ENCODE measurements at regions not wholly inside any gene's neighbourhood (a gene's known extent, or its start where the extent isn't known, plus 50 kb on each side); places are given as distances from the start of the nearest gene placed in this dataset.

DNA sequence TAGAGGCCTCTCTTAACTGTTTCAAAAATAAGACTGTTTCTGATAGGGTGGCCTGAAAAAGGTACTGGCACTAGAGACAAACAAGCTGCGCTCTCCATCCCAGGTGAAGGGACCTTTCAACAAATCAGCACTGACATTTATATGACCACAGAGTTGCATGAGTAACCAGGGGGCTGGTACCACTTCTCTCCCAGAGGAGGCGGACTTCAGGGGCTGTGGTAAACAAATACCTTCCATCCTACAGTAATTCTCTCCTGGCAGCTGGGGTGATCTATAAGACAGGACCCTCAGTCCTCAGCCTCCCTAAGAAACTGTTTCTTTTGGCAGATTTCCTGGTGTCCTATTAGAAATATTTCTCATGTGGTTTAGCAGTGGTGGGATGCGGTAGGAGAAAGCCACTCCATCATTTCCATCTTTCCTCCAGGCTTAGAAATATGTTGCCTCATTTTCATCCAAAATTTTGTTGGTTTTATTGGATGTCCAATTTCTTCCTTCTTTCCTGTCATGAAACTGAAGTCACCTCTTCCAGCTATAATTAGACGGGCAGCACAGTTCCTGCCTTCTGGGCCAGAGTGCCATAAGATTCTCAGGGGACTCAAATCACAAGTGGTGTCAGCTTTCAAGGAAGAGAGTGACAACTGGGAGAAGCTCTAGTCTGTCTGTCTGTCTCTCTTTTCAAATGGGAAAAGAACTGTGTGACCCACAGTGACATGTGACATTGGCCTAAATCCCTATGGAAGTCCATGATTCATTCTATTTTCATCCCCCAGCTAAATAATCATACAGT is 96.4 kb downstream of the CYRIA start:
- DNase-seq (ENCODE audit: low read depth): no peak
- no peak overlapping the region for H3K4me3 ChIP-seq (ENCODE audit: low read depth, low read length)
- TF ChIP-seq, protein P1, sequence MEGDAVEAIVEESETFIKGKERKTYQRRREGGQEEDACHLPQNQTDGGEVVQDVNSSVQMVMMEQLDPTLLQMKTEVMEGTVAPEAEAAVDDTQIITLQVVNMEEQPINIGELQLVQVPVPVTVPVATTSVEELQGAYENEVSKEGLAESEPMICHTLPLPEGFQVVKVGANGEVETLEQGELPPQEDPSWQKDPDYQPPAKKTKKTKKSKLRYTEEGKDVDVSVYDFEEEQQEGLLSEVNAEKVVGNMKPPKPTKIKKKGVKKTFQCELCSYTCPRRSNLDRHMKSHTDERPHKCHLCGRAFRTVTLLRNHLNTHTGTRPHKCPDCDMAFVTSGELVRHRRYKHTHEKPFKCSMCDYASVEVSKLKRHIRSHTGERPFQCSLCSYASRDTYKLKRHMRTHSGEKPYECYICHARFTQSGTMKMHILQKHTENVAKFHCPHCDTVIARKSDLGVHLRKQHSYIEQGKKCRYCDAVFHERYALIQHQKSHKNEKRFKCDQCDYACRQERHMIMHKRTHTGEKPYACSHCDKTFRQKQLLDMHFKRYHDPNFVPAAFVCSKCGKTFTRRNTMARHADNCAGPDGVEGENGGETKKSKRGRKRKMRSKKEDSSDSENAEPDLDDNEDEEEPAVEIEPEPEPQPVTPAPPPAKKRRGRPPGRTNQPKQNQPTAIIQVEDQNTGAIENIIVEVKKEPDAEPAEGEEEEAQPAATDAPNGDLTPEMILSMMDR (IDR thresholded peaks at IDR 0.05; ENCODE audit: low read depth, low read length, missing control alignments): no peak

DNA sequence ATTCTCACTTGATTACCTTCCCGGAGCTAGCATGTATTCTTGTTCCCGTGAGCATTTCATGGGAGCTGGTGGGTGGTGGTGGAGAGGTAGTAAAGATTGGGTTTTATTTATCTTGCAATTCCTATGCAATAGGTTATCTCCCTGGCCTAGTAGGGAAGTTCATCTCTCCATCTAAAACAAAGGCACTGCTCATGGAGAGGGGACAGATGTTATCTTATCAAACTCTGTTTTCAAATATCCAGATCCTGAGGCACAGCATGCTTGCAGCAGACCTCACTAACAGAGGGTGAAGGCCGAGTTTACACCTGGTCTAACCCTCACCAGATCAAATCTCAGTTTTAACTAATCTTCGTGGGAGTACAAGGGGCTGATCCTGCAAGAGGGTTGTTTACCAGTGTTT is 98.9 kb downstream of the CYRIA start:
- no peak overlapping the region for H3K4me3 ChIP-seq (ENCODE audit: low read depth, low read length)
- TF ChIP-seq, protein P1 (IDR thresholded peaks at IDR 0.05; ENCODE audit: low read depth, low read length, missing control alignments): no peak
- no peak for DNase-seq (ENCODE audit: low read depth)

DNA sequence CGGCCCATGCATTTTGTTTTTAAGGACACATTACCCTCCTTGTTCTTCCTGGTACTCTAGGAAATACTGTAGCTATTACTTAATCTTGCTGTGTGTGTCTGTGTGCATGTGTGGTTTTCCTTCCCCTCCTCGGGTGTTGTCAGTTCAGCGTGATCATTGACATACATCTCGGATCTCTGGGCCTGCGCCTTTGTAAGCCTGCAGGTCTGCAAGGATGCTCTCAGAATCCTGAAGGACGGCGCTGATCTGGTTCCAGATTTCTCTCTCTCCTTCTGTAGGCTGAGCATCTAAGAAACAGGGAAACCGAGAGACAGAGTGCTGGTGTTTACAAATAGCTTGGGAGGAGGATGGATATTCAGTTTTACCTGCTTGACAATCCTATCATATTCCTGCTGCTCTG is 100.2 kb downstream of the CYRIA start:
- H3K4me3 ChIP-seq (ENCODE audit: low read depth, low read length): no peak overlapping the region
- TF ChIP-seq, protein P1 (IDR thresholded peaks at IDR 0.05; ENCODE audit: low read depth, low read length, missing control alignments): no peak

DNA sequence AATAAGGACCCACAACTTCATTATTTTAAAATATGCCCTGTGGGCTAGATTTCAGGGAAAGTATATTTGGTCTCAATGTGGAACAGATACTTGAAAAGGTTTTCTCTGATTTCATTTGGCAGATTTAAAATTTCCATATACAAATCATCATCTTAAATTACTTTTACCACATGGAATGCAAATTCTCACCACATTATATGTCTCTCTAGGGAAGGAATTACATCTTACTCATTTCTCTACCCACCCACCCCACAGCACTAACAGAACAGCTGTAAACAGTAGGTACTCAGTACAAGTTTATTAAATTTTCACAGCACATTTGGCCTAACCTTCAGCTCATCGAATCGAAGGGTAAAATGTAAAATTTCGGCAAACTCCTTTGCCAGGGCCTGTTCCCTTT is 104.0 kb downstream of the CYRIA start:
- TF ChIP-seq, protein P1 (IDR thresholded peaks at IDR 0.05; ENCODE audit: low read depth, low read length, missing control alignments): no peak
- DNase-seq (ENCODE audit: low read depth): no peak
- no peak overlapping the region for H3K4me3 ChIP-seq (ENCODE audit: low read depth, low read length)

More for the DNA sequence above, 100.2 kb downstream of the CYRIA start:
- no peak for DNase-seq (ENCODE audit: low read depth)

DNA sequence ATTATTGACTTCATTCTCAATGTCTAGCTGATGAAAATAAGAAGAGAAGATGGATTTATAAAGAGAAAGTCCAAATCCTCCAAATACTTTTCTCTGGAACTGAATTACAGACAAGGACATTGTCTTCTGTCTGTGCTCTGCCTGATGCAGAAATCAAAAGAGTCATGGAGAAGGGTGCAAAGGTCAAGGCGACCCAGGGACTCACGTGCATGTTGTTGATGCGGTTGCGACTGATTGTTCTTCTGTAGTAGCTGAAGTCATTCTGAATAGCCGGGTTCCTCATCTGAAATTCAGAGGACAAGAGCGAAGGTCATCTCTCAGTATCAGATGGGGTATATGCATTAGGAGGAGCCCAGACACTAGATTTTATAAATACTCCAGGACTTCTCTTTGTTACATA is 104.4 kb downstream of the CYRIA start:
- no peak overlapping the region for H3K4me3 ChIP-seq (ENCODE audit: low read depth, low read length)
- TF ChIP-seq, protein P1 (IDR thresholded peaks at IDR 0.05; ENCODE audit: low read depth, low read length, missing control alignments): no peak
- DNase-seq (ENCODE audit: low read depth): no peak

DNA sequence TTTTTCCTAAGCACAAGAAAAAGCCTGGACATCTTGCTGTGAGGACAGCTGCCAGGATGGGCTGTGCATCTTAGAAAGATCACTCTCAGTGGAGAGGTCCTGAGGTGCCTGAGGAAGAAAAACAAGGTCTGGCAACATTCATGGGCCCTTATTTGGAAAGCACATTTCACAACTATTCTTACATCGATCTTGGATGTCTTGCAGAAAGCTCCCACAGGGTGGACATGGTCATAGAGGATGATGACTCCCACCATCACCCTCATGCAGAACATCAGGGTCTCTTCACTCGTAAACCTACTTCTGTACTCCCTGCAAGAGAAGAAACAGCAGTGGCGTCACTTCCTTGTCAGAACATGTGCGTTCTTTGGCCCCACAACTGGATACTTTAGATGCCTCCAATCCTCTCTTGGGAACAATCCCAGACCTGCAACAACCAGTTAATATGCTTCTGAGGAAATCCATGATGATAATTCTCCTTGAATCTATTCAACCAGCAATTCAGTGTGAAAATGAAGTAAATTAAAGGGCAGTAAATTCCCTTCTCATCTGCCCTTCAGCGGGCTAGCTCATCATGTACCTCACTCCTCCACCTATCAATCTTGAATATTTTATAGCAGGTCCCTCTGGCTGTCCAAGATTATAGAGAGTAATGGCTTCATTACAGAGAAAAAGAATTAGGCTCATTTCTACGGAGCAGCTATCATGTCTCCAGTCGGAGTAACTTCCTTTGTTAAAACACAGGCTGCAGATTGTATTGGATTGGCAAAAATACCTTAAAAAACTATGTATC is 106.2 kb downstream of the CYRIA start:
- DNase-seq (ENCODE audit: low read depth): no peak
- no peak overlapping the region for H3K4me3 ChIP-seq (ENCODE audit: low read depth, low read length)
- TF ChIP-seq, protein P1 (IDR thresholded peaks at IDR 0.05; ENCODE audit: low read depth, low read length, missing control alignments): no peak

All from GM12864 (cell line).